ENCODE measurements at regions not wholly inside any gene's neighbourhood (a gene's known extent, or its start where the extent isn't known, plus 50 kb on each side); places are given as distances from the start of the nearest gene placed in this dataset.
"Not testable (repeated sequence)": the region's sequence is repeated elsewhere in the genome, so short reads cannot be mapped to it uniquely, and the experiment has no call there.

GRCh38 chr9:75454043-75454442, 365.7 kb downstream of the OSTF1 start:
- H3K4me3 ChIP-seq (ENCODE audit: low read length) = no peak overlapping the region
- DNase-seq (ENCODE audit: low read depth) = no peak
- TF ChIP-seq CTCF (conservative IDR thresholded peaks at IDR 0.05; ENCODE audit: low read depth, low read length) = no peak

- TF ChIP-seq CTCF (conservative IDR thresholded peaks at IDR 0.05; ENCODE audit: low read depth, low read length) = no peak
- DNase-seq (ENCODE audit: low read depth) = no peak
- H3K4me3 ChIP-seq (ENCODE audit: low read length) = no peak overlapping the region
These were observed 366.6 kb downstream of the OSTF1 start for GRCh38 chr9:75454891-75455290.

DNA sequence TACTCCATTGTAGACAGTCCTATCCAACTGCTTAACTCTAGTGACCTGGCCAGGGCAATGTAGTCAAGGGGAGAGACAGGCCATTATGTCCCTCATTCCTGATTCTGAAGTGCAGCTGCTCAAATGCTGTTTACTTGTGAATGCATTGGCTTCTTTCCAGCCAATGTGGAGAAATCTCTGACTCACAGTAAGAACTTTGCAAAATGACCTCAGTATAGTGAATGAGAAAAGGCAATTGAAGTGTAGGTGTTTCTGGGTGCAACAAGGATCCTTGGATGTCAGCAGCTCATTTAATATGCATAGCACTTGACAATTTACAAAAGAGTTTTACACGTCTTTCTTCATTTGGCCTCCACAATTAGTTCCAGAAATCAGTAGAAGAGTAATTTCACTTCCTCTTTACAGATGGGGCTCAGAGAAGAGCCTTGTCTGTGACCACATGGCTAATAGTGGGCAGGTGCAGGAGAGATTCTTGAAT, 367.2 kb downstream of the OSTF1 start:
- TF ChIP-seq CTCF (conservative IDR thresholded peaks at IDR 0.05; ENCODE audit: low read depth, low read length) = no peak
- no peak overlapping the region for H3K4me3 ChIP-seq (ENCODE audit: low read length)
- no peak for DNase-seq (ENCODE audit: low read depth)

DNA sequence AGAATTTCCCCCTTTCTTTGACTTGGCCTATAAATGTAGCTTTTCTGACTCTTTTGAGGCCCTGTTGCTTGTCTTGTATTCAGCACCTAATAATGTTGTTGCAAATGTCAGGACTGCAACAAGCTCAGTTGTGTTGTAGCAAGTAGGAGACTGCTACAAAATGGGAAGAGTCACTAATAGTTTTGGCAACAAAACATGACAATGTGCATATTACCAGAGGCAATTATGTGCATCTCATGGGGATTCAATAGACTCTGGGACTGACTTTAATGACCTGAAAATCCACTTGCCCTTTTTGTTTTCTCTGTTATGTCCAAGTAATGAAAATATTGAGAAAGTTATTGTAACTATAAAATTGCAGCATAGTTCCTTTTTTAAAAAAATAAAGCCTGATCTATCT, 368.4 kb downstream of the OSTF1 start:
- DNase-seq (ENCODE audit: low read depth) = no peak
- TF ChIP-seq CTCF (conservative IDR thresholded peaks at IDR 0.05; ENCODE audit: low read depth, low read length) = no peak
- H3K4me3 ChIP-seq (ENCODE audit: low read length) = no peak overlapping the region

DNA sequence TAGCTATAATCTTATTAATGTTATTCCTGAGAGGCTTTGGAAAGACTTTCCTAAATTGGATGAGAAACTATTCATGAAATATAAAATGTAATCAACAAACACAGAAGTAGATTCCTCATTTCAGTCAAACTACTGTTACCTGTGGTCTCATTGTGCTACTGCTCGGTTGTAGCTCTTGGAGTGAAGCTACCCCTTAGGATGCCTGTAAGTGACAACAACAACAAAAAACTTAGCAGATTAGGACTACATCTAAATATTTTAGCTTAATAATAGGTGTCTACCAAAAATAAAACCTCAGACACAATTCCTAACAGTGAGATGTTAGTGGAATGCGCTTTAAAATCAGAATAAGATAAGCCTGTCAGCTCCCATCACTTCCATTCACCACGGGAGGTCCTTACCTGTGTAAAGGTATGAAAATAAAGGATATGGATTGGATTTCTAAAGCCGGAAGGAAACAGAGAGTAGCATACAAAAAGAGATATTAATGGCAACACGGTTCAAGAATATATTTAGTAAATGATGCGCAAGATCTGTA, 369.2 kb downstream of the OSTF1 start:
- TF ChIP-seq CTCF (conservative IDR thresholded peaks at IDR 0.05; ENCODE audit: low read depth, low read length) = no peak
- no peak for DNase-seq (ENCODE audit: low read depth)

DNA sequence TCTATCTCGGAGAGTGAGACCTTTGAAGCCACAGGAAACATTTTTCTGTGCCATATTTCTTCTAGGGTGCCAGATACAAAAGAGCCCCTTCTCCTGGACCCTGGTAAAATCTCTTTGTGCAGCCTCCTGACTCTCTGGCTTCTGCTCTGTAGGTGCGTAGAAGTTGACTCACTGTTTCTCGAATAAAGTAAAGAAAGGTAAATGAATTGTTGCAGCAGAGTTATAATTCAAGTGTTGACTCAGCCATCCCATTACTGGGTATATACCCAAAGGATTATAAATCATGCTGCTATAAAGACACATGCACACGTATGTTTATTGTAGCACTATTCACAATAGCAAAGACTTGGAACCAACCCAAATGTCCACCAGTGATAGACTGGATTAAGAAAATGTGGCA, 371.0 kb downstream of the OSTF1 start:
- H3K4me3 ChIP-seq (ENCODE audit: low read length); DNase-seq (ENCODE audit: low read depth): not testable (repeated sequence)

More for the DNA sequence above, 369.2 kb downstream of the OSTF1 start:
- no peak overlapping the region for H3K4me3 ChIP-seq (ENCODE audit: low read length)

DNA sequence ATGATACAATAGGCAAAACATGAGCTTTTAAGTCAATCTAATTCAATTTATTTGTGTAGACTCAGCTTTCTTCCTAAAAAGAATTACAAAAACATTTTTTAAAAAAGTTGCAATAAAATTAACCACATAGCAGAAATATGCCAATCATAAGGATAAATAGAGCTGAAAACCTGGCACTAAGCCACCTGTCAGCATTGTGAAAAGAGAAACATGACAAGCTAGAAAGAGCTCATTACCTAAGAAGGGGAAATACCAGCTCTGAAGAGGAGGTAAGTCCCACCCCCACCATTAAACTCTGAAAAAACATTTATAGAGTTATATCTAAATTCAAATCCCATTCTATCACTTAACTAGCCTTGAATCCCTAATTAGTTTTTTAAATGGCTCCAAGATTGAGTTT, 372.9 kb downstream of the OSTF1 start:
- H3K4me3 ChIP-seq (ENCODE audit: low read length) = no peak overlapping the region
- DNase-seq (ENCODE audit: low read depth) = no peak
- TF ChIP-seq CTCF (conservative IDR thresholded peaks at IDR 0.05; ENCODE audit: low read depth, low read length) = no peak

DNA sequence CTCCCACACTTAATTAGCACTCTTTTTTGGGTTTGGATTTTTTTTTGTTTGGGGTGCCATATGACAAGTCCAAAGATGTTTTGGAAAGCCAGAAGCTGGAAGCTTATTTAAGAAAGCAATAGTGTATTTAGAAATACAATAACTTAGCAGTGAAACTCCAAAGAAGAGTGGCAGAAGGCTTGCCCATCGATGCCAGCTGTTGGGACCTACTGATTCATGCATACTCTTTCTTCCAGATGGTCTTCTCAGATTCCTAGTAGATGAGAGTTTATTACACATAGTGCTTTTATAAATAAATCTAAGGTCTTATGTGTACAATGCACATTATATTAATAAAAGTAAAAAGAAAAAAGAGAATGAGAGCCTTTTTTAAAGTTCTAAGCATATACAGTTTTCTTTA, 374.6 kb downstream of the OSTF1 start:
- DNase-seq (ENCODE audit: low read depth) = no peak
- TF ChIP-seq CTCF (conservative IDR thresholded peaks at IDR 0.05; ENCODE audit: low read depth, low read length) = no peak
- no peak overlapping the region for H3K4me3 ChIP-seq (ENCODE audit: low read length)
